Activated B cell treated with CpG ODN at 0.5 μM for 24 hours (primary cell): ENCODE measurements at regions not wholly inside any gene's neighbourhood (a gene's known extent, or its start where the extent isn't known, plus 50 kb on each side); places are given as distances from the start of the nearest gene placed in this dataset.

Experiments used
- ATAC-seq: fragments of 200-7000 bp; cut with Tn5 transposase; one replicate; pipeline ENCODE4 v1.10.0; 2021; ENCODE audit warnings: low read depth, mild to moderate bottlenecking, moderate library complexity
- CTCF ChIA-PET: fragments of 350-600 bp; sonication (Branson Sonifier 250); formaldehyde crosslinking; loops from one replicate; lab custom pipeline; 2021; ENCODE audit warnings: antibody characterized with exemption; lab: Charles Lee
- POLR2A ChIA-PET: fragments of 350-600 bp; sonication (Branson Sonifier 250); formaldehyde crosslinking; loops from one replicate; lab custom pipeline; 2021; ENCODE audit warnings: antibody characterized with exemption; lab: Charles Lee
- DNase-seq: peaks from one replicate; pipeline ENCODE4 v3.0.0; 2022
- H3K27ac Mint-ChIP-seq: one replicate; pipeline ENCODE4 v1.8.0; 2020; ENCODE audit warnings: mixed read lengths
- H3K27me3 Mint-ChIP-seq: one replicate; pipeline ENCODE4 v1.8.0; 2021; ENCODE audit warnings: mixed read lengths
- H3K36me3 Mint-ChIP-seq: one replicate; pipeline ENCODE4 v1.8.0; 2021; ENCODE audit warnings: low read depth, mixed read lengths
- H3K4me1 Mint-ChIP-seq: one replicate; pipeline ENCODE4 v1.8.0; 2021; ENCODE audit warnings: mixed read lengths
- H3K4me3 Mint-ChIP-seq: one replicate; pipeline ENCODE4 v1.8.0; 2020; ENCODE audit warnings: mild to moderate bottlenecking, mixed read lengths
- H3K9me3 Mint-ChIP-seq: one replicate; pipeline ENCODE4 v1.8.0; 2020; ENCODE audit warnings: mixed read lengths
- intact Hi-C: fragments of 100-400 bp; cut with micrococcal nuclease; formaldehyde crosslinking; loops from one replicate; pipeline ENCODE4 v1.15.1; 2024
- TF ChIP-seq, protein P1 (sequence below): fragments of 200-600 bp; IDR thresholded peaks from one replicate; pipeline ENCODE4 v1.8.0; 2022; ENCODE audit warnings: antibody characterized with exemption, mild to moderate bottlenecking

DNA sequence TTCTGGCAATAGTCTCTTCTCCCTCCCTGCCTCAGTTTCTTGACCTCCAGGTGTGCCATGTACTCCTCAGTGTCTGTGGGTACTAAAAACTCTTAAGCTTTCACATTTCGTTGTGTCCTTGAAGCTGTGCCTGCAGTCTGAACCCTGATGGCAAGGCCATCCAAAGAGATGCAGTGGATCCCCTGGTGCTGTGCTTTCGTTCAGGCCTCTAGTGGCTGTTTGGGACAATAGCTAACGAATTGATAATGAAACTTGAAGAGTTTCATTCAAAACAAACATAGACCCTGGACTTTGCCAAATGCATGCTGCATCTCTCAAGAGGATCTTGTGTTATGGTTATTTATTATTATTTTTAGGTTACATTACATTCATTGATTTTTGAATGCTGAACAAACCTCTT, 523.1 kb upstream of the FSIP2 start:
- ChIA-PET POLR2A (no interaction called here), CTCF (no interaction called here)
- intact Hi-C loops: no loop called here
- no peak for ATAC-seq
- Mint-ChIP-seq H3K27ac (no peak overlapping the region), H3K36me3 (no peaks in the 10 kb centered on the region), H3K4me3 (no peak overlapping the region), H3K4me1 (no peaks in the 10 kb centered on the region), H3K27me3 (no peaks in the 10 kb centered on the region), H3K9me3 (no peaks in the 10 kb centered on the region)
- no peak for DNase-seq
- TF ChIP-seq, protein P1, sequence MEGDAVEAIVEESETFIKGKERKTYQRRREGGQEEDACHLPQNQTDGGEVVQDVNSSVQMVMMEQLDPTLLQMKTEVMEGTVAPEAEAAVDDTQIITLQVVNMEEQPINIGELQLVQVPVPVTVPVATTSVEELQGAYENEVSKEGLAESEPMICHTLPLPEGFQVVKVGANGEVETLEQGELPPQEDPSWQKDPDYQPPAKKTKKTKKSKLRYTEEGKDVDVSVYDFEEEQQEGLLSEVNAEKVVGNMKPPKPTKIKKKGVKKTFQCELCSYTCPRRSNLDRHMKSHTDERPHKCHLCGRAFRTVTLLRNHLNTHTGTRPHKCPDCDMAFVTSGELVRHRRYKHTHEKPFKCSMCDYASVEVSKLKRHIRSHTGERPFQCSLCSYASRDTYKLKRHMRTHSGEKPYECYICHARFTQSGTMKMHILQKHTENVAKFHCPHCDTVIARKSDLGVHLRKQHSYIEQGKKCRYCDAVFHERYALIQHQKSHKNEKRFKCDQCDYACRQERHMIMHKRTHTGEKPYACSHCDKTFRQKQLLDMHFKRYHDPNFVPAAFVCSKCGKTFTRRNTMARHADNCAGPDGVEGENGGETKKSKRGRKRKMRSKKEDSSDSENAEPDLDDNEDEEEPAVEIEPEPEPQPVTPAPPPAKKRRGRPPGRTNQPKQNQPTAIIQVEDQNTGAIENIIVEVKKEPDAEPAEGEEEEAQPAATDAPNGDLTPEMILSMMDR: no peak

- Mint-ChIP-seq H3K36me3 (no peaks in the 10 kb centered on the region), H3K27me3 (no peaks in the 10 kb centered on the region), H3K4me3 (no peak overlapping the region), H3K9me3 (no peaks in the 10 kb centered on the region), H3K4me1 (no peaks in the 10 kb centered on the region), H3K27ac (no peak overlapping the region)
- ChIA-PET CTCF (no interaction called here), POLR2A (no interaction called here)
- intact Hi-C loops: no loop called here
- TF ChIP-seq, protein P1: no peak
- DNase-seq (no peak), ATAC-seq (no peak)
These were observed 518.6 kb upstream of the FSIP2 start for GRCh38 chr2:185219981-185220380.

DNA sequence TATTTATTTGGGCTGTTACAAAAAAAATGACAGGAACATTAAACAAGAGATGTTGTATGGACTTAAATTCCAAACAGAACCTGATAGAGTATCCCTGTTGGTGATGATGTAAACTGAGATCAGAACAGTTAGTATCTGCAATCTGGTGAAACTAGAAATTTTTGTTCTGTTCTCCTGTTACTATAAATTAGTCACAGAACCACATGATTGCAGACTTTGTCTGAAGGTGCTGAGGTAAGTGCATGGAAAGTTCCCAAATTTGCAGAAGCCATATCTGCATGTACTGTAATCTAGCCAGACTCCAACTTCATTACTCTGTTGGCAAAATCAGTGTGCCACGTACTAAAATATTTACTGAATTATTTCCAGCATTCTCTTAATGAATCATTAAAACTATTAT, 516.3 kb upstream of the FSIP2 start:
- Mint-ChIP-seq H3K9me3 (no peaks in the 10 kb centered on the region), H3K4me1 (no peaks in the 10 kb centered on the region), H3K27me3 (no peaks in the 10 kb centered on the region), H3K36me3 (no peaks in the 10 kb centered on the region), H3K27ac (no peak overlapping the region), H3K4me3 (no peak overlapping the region)
- TF ChIP-seq, protein P1: no peak
- CTCF ChIA-PET: no interaction called here
- no peak for ATAC-seq
- intact Hi-C loops: no loop called here
- DNase-seq: no peak
- POLR2A ChIA-PET: no interaction called here

GRCh38 chr2:185227391-185227790, 511.2 kb upstream of the FSIP2 start:
- Mint-ChIP-seq H3K27me3 (no peaks in the 10 kb centered on the region), H3K4me1 (no peaks in the 10 kb centered on the region), H3K9me3 (no peaks in the 10 kb centered on the region), H3K4me3 (no peak overlapping the region), H3K27ac (no peak overlapping the region), H3K36me3 (no peaks in the 10 kb centered on the region)
- ATAC-seq (no peak), DNase-seq (no peak)
- CTCF ChIA-PET: no interaction called here
- intact Hi-C loops: no loop called here
- TF ChIP-seq, protein P1: no peak
- POLR2A ChIA-PET: no interaction called here

DNA sequence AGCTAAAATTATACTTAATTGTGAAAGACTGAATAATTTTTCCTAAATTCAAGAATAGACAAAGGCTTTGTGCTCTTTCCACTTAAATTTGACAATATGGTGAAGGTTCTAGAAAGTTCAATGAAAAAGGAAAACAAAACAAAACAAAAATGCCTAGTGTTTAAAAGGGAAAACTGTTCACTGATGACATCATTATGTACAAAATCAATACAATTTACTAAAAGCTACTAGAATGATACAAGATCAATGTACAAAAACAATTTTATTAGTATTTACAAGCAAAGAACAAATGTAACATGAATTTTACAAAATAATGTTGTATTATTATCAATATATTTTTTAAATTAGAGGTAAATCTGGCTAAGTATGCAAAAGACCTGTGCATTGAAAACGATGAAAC, 499.1 kb upstream of the FSIP2 start:
- H3K36me3 Mint-ChIP-seq: no peaks in the 10 kb centered on the region
- intact Hi-C loops: no loop called here
- ATAC-seq: no peak
- no peak overlapping the region for H3K4me3 Mint-ChIP-seq
- DNase-seq: no peak
- H3K9me3 Mint-ChIP-seq: peaks cover 12% of the 10 kb centered on the region
- TF ChIP-seq, protein P1: no peak
- POLR2A ChIA-PET: no interaction called here
- H3K27ac Mint-ChIP-seq: no peak overlapping the region
- no peaks in the 10 kb centered on the region for H3K4me1 Mint-ChIP-seq
- CTCF ChIA-PET: no interaction called here
- H3K27me3 Mint-ChIP-seq: no peaks in the 10 kb centered on the region
